A204.1 (cell line): ENCODE measurements at regions not wholly inside any gene's neighbourhood (a gene's known extent, or its start where the extent isn't known, plus 50 kb on each side); places are given as distances from the start of the nearest gene placed in this dataset.
"Not testable (repeated sequence)": the region's sequence is repeated elsewhere in the genome, so short reads cannot be mapped to it uniquely, and the experiment has no call there.

ENCODE experiments used
- FAIRE-seq: peaks from 2 replicates; lab custom pipeline; 2012; peaks lifted over from hg19 to GRCh38; lab: Jason Lieb, UNC

- not testable (repeated sequence) for FAIRE-seq
These were observed 93.7 kb upstream of the ALDH3B2 start for GRCh38 chr11:67768001-67768730.

GRCh38 chr11:67761211-67761610 lies 86.8 kb upstream of the ALDH3B2 start:
- FAIRE-seq, result not testable (repeated sequence)

GRCh38 chr11:67759321-67759720 lies 84.9 kb upstream of the ALDH3B2 start:
- FAIRE-seq, result not testable (repeated sequence)

GRCh38 chr11:67758467-67758866 lies 84.0 kb upstream of the ALDH3B2 start:
- not testable (repeated sequence) for FAIRE-seq

- FAIRE-seq, result not testable (repeated sequence)
These were observed 83.6 kb upstream of the ALDH3B2 start for GRCh38 chr11:67758009-67758408.

- FAIRE-seq, result not testable (repeated sequence)
These were observed 79.4 kb upstream of the ALDH3B2 start for GRCh38 chr11:67753820-67754219.

- FAIRE-seq, result no peak
These were observed 70.8 kb upstream of the ALDH3B2 start for GRCh38 chr11:67745181-67745726.

GRCh38 chr11:67744231-67744630 lies 69.8 kb upstream of the ALDH3B2 start:
- not testable (repeated sequence) for FAIRE-seq

- not testable (repeated sequence) for FAIRE-seq
These were observed 63.8 kb upstream of the ALDH3B2 start for GRCh38 chr11:67738231-67738630.

GRCh38 chr11:67737562-67738080 lies 63.2 kb upstream of the ALDH3B2 start:
- not testable (repeated sequence) for FAIRE-seq

GRCh38 chr11:67732045-67732787 lies 57.8 kb upstream of the ALDH3B2 start:
- no peak for FAIRE-seq

GRCh38 chr11:67731583-67731982 lies 57.2 kb upstream of the ALDH3B2 start:
- no peak for FAIRE-seq

- FAIRE-seq, result not testable (repeated sequence)
These were observed 53.7 kb upstream of the ALDH3B2 start for GRCh38 chr11:67728163-67728571.

GRCh38 chr11:67727066-67728040 lies 52.9 kb upstream of the ALDH3B2 start:
- FAIRE-seq, result not testable (repeated sequence)
